ENCODE measurements at regions not wholly inside any gene's neighbourhood (a gene's known extent, or its start where the extent isn't known, plus 50 kb on each side); places are given as distances from the start of the nearest gene placed in this dataset.

GRCh38 chr5:15285901-15286583 lies 213.9 kb upstream of the FBXL7 start:
- TF ChIP-seq POLR2AphosphoS5 (IDR thresholded peaks at IDR 0.05) (no peak), CTCF (IDR thresholded peaks at IDR 0.05) (no peak), POLR2A (IDR thresholded peaks at IDR 0.05) (no peak), EP300 (IDR thresholded peaks at IDR 0.05) (no peak)

All from sigmoid colon (tissue), 4 donors.